ENCODE measurements at regions not wholly inside any gene's neighbourhood (a gene's known extent, or its start where the extent isn't known, plus 50 kb on each side); places are given as distances from the start of the nearest gene placed in this dataset.

DNA sequence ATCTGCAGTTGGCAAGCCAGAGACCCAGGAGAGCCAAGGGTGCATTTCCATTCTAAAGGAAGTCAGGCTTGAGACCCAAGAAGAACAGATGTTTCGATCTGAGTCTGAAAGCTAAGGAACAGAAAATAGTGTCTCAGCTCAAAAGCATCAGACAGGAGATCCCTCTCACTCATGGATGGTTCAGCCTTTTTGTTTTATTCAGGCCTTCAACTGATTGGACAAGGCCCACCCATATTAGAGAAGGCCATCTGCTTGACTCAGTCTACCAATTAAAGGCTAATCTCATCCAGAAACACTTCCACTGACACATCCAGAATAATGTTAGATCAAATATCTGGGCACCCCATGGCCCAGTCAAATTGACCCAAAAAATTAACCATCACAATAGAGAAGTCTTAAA is 255.0 kb downstream of the TXNL1 start:
- H3K9ac ChIP-seq (ENCODE audit: extremely low read depth, insufficient read length, low read length) = no peak overlapping the region
- H3K4ac ChIP-seq (ENCODE audit: low read depth, low read length) = no peak overlapping the region
- TF ChIP-seq, protein P1, sequence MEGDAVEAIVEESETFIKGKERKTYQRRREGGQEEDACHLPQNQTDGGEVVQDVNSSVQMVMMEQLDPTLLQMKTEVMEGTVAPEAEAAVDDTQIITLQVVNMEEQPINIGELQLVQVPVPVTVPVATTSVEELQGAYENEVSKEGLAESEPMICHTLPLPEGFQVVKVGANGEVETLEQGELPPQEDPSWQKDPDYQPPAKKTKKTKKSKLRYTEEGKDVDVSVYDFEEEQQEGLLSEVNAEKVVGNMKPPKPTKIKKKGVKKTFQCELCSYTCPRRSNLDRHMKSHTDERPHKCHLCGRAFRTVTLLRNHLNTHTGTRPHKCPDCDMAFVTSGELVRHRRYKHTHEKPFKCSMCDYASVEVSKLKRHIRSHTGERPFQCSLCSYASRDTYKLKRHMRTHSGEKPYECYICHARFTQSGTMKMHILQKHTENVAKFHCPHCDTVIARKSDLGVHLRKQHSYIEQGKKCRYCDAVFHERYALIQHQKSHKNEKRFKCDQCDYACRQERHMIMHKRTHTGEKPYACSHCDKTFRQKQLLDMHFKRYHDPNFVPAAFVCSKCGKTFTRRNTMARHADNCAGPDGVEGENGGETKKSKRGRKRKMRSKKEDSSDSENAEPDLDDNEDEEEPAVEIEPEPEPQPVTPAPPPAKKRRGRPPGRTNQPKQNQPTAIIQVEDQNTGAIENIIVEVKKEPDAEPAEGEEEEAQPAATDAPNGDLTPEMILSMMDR (conservative IDR thresholded peaks at IDR 0.05) = no peak
- no peak overlapping the region for H2BK120ac ChIP-seq (ENCODE audit: low read depth, low read length, poor library complexity, severe bottlenecking)
- Mint-ChIP-seq H3K4me1 (peaks cover 7 to 8% of the 10 kb centered on the region in 2 experiments; a peak in 3 of 4 replicates), H3K9me3 (peaks cover 0 to 3% of the 10 kb centered on the region in 2 experiments; a peak in 1 of 5 replicates), H3K27ac (no peak overlapping the region), H3K4me3 (no peak overlapping the region), H3K36me3 (ENCODE audit: insufficient read depth in 1 of 3, low read depth in 3 of 3) (no peaks in the 10 kb centered on the region), H3K27me3 (ENCODE audit: low read depth) (no peaks in the 10 kb centered on the region; the same call in 1 of the 2 replicates)
- no peak overlapping the region for H3K27ac ChIP-seq (ENCODE audit: insufficient read length, low read depth, low read length)
- H3T11ph ChIP-seq (ENCODE audit: low read length) = no peak overlapping the region
- no peak overlapping the region for H2AFZ ChIP-seq (ENCODE audit: low read length)
- H4K20me1 ChIP-seq (ENCODE audit: control insufficient read depth, insufficient read depth, insufficient read length) = no peaks in the 10 kb centered on the region
- no peak overlapping the region for H2BK20ac ChIP-seq (ENCODE audit: low read depth, low read length, poor library complexity, severe bottlenecking)
- H2BK5ac ChIP-seq (ENCODE audit: insufficient read length, low read length) = no peak overlapping the region
- H3K4me1 ChIP-seq (ENCODE audit: insufficient read depth, low read length) = no peaks in the 10 kb centered on the region
- WGBS (ENCODE audit: extremely low coverage, insufficient read length, low lambda C conversion rate) = no CpG with 5 or more reads among the region's 1 CpG
- H4K91ac ChIP-seq (ENCODE audit: insufficient read length, low read depth, low read length) = no peak overlapping the region
- H4K8ac ChIP-seq (replicated peaks; ENCODE audit: insufficient read length, low read depth, low read length) = no peak overlapping the region
- H3K56ac ChIP-seq (ENCODE audit: insufficient read length, low read depth, low read length) = no peak overlapping the region
- no peak for DNase-seq
- H3K9me3 ChIP-seq (ENCODE audit: control insufficient read depth, low read depth, low read length) = no peaks in the 10 kb centered on the region
- no peak overlapping the region for H4K5ac ChIP-seq (ENCODE audit: insufficient read length, low read depth, low read length)
- no peak overlapping the region for H2BK15ac ChIP-seq (ENCODE audit: low read depth, low read length)
- H2AK5ac ChIP-seq (ENCODE audit: insufficient read length, low read length) = no peak overlapping the region
- no peaks in the 10 kb centered on the region for H3K79me1 ChIP-seq (ENCODE audit: insufficient read depth, low read depth, low read length, poor library complexity, severe bottlenecking)
- no peak overlapping the region for H3K14ac ChIP-seq (ENCODE audit: insufficient read depth, low read length)
- no peaks in the 10 kb centered on the region for H3K79me2 ChIP-seq (ENCODE audit: insufficient read depth, low read length)
- H3K23ac ChIP-seq (ENCODE audit: insufficient read length, low read depth, low read length) = no peak overlapping the region
- no peaks in the 10 kb centered on the region for H3K23me2 ChIP-seq (ENCODE audit: insufficient read length, low read depth, low read length, poor library complexity, severe bottlenecking)
- no peak overlapping the region for H3K4me2 ChIP-seq (ENCODE audit: insufficient read depth, insufficient read length, low read length)
- no peak overlapping the region for H3K18ac ChIP-seq (ENCODE audit: insufficient read length, low read depth, low read length)
- no peak overlapping the region for H2BK12ac ChIP-seq (ENCODE audit: insufficient read length, low read depth, low read length)
- H3K27me3 ChIP-seq (ENCODE audit: insufficient read depth, low read length) = no peaks in the 10 kb centered on the region
